ENCODE measurements at regions not wholly inside any gene's neighbourhood (a gene's known extent, or its start where the extent isn't known, plus 50 kb on each side); places are given as distances from the start of the nearest gene placed in this dataset.

DNA sequence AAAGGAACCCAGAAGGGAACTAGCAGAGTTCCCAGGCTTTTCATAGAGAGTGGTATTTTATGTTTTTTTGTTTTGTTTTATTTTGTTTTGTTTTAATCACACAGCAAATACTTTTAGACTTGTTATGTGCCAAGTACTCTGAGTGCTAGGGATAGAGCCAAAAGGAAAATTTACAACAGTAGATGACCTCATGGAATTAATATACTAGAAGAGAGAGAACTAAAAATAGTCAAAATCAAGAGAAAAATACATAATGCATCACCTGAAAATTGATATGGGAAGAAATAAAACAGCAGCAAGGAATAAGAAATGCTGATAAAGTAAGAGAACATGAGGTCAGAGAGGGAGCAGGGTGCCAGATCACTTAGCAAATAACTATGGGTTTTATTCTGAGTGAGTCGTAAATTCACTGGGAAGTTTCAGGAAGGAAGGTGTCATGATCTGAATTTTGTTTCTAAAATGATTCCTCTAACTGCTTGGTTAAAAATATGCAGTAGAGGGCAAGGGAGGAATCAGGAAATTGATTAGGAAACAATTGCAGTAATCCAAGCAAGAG is 351.0 kb downstream of the ANKRD7 start:
- no peak overlapping the region for H2BK120ac ChIP-seq (ENCODE audit: low read depth, low read length)
- dilution Hi-C loops (cut with HindIII; ENCODE audit: low sequenced_read_pairs, unreplicated experiment) (no loop called here), intact Hi-C loops (cut with micrococcal nuclease) (no loop called here), in situ Hi-C loops (cut with MboI; ENCODE audit: low sequenced_read_pairs) (no loop called here)
- TF ChIP-seq RFX5 (IDR thresholded peaks at IDR 0.05; ENCODE audit: low read depth, low read length) (no peak), MAZ (IDR thresholded peaks at IDR 0.05; ENCODE audit: borderline replicate concordance, low read depth, low read length) (no peak), POLR2A (IDR thresholded peaks at IDR 0.05; ENCODE audit: low read depth, low read length) (no peak)
- TF ChIP-seq, protein P1, sequence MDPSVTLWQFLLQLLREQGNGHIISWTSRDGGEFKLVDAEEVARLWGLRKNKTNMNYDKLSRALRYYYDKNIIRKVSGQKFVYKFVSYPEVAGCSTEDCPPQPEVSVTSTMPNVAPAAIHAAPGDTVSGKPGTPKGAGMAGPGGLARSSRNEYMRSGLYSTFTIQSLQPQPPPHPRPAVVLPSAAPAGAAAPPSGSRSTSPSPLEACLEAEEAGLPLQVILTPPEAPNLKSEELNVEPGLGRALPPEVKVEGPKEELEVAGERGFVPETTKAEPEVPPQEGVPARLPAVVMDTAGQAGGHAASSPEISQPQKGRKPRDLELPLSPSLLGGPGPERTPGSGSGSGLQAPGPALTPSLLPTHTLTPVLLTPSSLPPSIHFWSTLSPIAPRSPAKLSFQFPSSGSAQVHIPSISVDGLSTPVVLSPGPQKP (IDR thresholded peaks at IDR 0.05; ENCODE audit: borderline replicate concordance, low read depth, low read length): no peak
- H2BK20ac ChIP-seq (ENCODE audit: low read depth, low read length): no peak overlapping the region
- H3K9me3 ChIP-seq (ENCODE audit: control insufficient read depth, insufficient read depth, low read length): no peaks in the 10 kb centered on the region
- H4K20me1 ChIP-seq (ENCODE audit: insufficient read depth, low read length): no peaks in the 10 kb centered on the region
- no peak overlapping the region for H2AK9ac ChIP-seq (replicated peaks; ENCODE audit: low read depth, low read length, poor library complexity)
- H3K18ac ChIP-seq (ENCODE audit: low read depth, low read length): no peak overlapping the region
- no peak for ATAC-seq (ENCODE audit: low read depth)
- H2BK15ac ChIP-seq (ENCODE audit: low read depth, low read length): no peak overlapping the region
- H3K56ac ChIP-seq (ENCODE audit: extremely low read depth, insufficient read depth, low read length): no peak overlapping the region
- no CpG with 5 or more reads among the region's 1 CpG for WGBS, 2 experiments (ENCODE audit: extremely low coverage in 2 of 2, insufficient read length in 1 of 2)
- H3K23ac ChIP-seq (ENCODE audit: low read depth, low read length): no peak overlapping the region
- no peaks in the 10 kb centered on the region for H3K9me1 ChIP-seq (ENCODE audit: insufficient read depth, low read length)
- no peak for DNase-seq
- H2BK5ac ChIP-seq (ENCODE audit: low read depth, low read length, poor library complexity, severe bottlenecking): no peak overlapping the region
- no peak overlapping the region for H2AFZ ChIP-seq (replicated peaks; ENCODE audit: low read length, poor library complexity)
- H3K9ac ChIP-seq (ENCODE audit: low read depth, low read length): no peak overlapping the region
- H4K91ac ChIP-seq (ENCODE audit: insufficient read depth, low read depth, low read length): no peak overlapping the region
- no peaks in the 10 kb centered on the region for H3K36me3 ChIP-seq (ENCODE audit: control insufficient read depth, insufficient read depth, low read length)
- CTCF ChIA-PET: no interaction called here
- no peak overlapping the region for H4K8ac ChIP-seq (ENCODE audit: low read depth in 2 of 2, low read length in 2 of 2)
- H3K4me1 ChIP-seq (ENCODE audit: control insufficient read depth, insufficient read depth, low read length): no peaks in the 10 kb centered on the region
- no TSS peak for BruUV-seq (replicated peaks)
- H3K4ac ChIP-seq (ENCODE audit: low read depth, low read length): no peak overlapping the region
- no peak overlapping the region for H3K14ac ChIP-seq (replicated peaks; ENCODE audit: low read depth, low read length)
- no peak overlapping the region for H4K5ac ChIP-seq (ENCODE audit: low read depth, low read length)
- no peak overlapping the region for H2AK5ac ChIP-seq (ENCODE audit: low read depth, low read length)
- no peaks in the 10 kb centered on the region for H3K79me1 ChIP-seq (ENCODE audit: low read depth in 1 of 2, low read length in 2 of 2)
- H3K4me2 ChIP-seq (ENCODE audit: low read depth, low read length): no peak overlapping the region
- POLR2A ChIA-PET (ENCODE audit: unreplicated experiment): no interaction called here
- no peak overlapping the region for H3K4me3 ChIP-seq (ENCODE audit: insufficient read depth, low read depth, low read length)
- no peaks in the 10 kb centered on the region for H3K27me3 ChIP-seq (ENCODE audit: control insufficient read depth, insufficient read depth, low read length)
- no peak overlapping the region for H3K27ac ChIP-seq (ENCODE audit: insufficient read depth, low read length)

All from IMR-90 (cell line).